IMR-90 (cell line): ENCODE measurements at regions not wholly inside any gene's neighbourhood (a gene's known extent, or its start where the extent isn't known, plus 50 kb on each side); places are given as distances from the start of the nearest gene placed in this dataset.

ENCODE experiments used
- ATAC-seq: fragments of 200-7000 bp; cut with Tn5 transposase; 2 replicates; pipeline ENCODE4 v1.9.1; 2020; ENCODE audit warnings: low read depth, mild to moderate bottlenecking, moderate library complexity
- BruUV-seq: library from RNA; stranded (reverse); fragments of 400-500 nt; replicated peaks from 2 replicates; lab custom pipeline; 2021; lab: Mats Ljungman, UMichigan
- CTCF ChIA-PET: fragments of 300-600 bp; formaldehyde crosslinking; extraction: SDS; loops from one replicate; lab custom pipeline; 2021; ENCODE audit warnings: antibody characterized with exemption; lab: Yijun Ruan, JAX
- POLR2A ChIA-PET: fragments of 300-600 bp; sonication (Branson Sonifier 250); formaldehyde crosslinking; loops from one replicate; lab custom pipeline; 2022; ENCODE audit warnings: antibody characterized with exemption; ENCODE audit not compliant: unreplicated experiment; lab: Charles Lee
- DNase-seq: peaks from one replicate; pipeline ENCODE4 v3.0.0; 2013
- H2AFZ ChIP-seq: replicated peaks from 2 replicates; pipeline ENCODE3; 2013; ENCODE audit warnings: low read length, mild to moderate bottlenecking; ENCODE audit not compliant: poor library complexity
- H2AK5ac ChIP-seq: 2 replicates; pipeline ENCODE4 v1.6.1; 2013; ENCODE audit warnings: low read depth, low read length, inconsistent platforms
- H2AK9ac ChIP-seq: replicated peaks from 2 replicates; pipeline ENCODE3; 2013; ENCODE audit warnings: mild to moderate bottlenecking, low read depth, low read length, moderate library complexity; ENCODE audit not compliant: poor library complexity
- H2BK120ac ChIP-seq: 2 replicates; pipeline ENCODE4 v1.6.1; 2013; ENCODE audit warnings: low read depth, low read length, inconsistent platforms
- H2BK15ac ChIP-seq: 3 replicates; pipeline ENCODE4 v1.6.1; 2013; ENCODE audit warnings: low read depth, low read length, inconsistent platforms
- H2BK20ac ChIP-seq: 2 replicates; pipeline ENCODE4 v1.6.1; 2013; ENCODE audit warnings: low read depth, mild to moderate bottlenecking, inconsistent platforms, low read length, moderate library complexity
- H2BK5ac ChIP-seq: 2 replicates; pipeline ENCODE4 v1.6.1; 2013; ENCODE audit warnings: mild to moderate bottlenecking, low read depth, low read length, inconsistent platforms; ENCODE audit not compliant: poor library complexity, severe bottlenecking
- H3K14ac ChIP-seq: replicated peaks from 2 replicates; pipeline ENCODE4 v1.6.1; 2013; ENCODE audit warnings: low read depth, low read length, inconsistent platforms
- H3K18ac ChIP-seq: 2 replicates; pipeline ENCODE4 v1.6.1; 2013; ENCODE audit warnings: low read depth, low read length, control low read depth
- H3K23ac ChIP-seq: 2 replicates; pipeline ENCODE4 v1.6.1; 2013; ENCODE audit warnings: low read depth, low read length, inconsistent platforms
- H3K27ac ChIP-seq: 2 replicates; pipeline ENCODE4 v1.5.1; 2013; ENCODE audit warnings: mild to moderate bottlenecking, control low read depth, low read length; ENCODE audit not compliant: insufficient read depth
- H3K27me3 ChIP-seq: 2 replicates; pipeline ENCODE4 v1.6.1; 2013; ENCODE audit warnings: low read length; ENCODE audit not compliant: control insufficient read depth, insufficient read depth
- H3K36me3 ChIP-seq: 2 replicates; pipeline ENCODE4 v1.6.1; 2013; ENCODE audit warnings: low read length, mixed read lengths; ENCODE audit not compliant: control insufficient read depth, insufficient read depth
- H3K4ac ChIP-seq: 2 replicates; pipeline ENCODE4 v1.6.1; 2013; ENCODE audit warnings: low read depth, low read length, inconsistent platforms
- H3K4me1 ChIP-seq: 2 replicates; pipeline ENCODE4 v1.6.1; 2013; ENCODE audit warnings: low read length, mixed read lengths; ENCODE audit not compliant: control insufficient read depth, insufficient read depth
- H3K4me2 ChIP-seq: 2 replicates; pipeline ENCODE4 v1.6.1; 2013; ENCODE audit warnings: low read depth, mild to moderate bottlenecking, control low read depth, low read length, moderate library complexity
- H3K4me3 ChIP-seq: 2 replicates; pipeline ENCODE4 v1.5.1; 2013; ENCODE audit warnings: low read depth, mild to moderate bottlenecking, control low read depth, low read length, moderate library complexity; ENCODE audit not compliant: insufficient read depth
- H3K56ac ChIP-seq: 2 replicates; pipeline ENCODE4 v1.6.1; 2013; ENCODE audit warnings: low read length, inconsistent platforms; ENCODE audit not compliant: insufficient read depth; ENCODE audit errors: extremely low read depth
- H3K79me1 ChIP-seq, 2 experiments: 2 replicates each; pipeline ENCODE4 v1.6.1; 2013; ENCODE audit warnings: low read length in 2 of 2, inconsistent platforms in 1 of 2, low read depth in 1 of 2
- H3K9ac ChIP-seq: 2 replicates; pipeline ENCODE4 v1.6.1; 2013; ENCODE audit warnings: low read depth, low read length, control low read depth
- H3K9me1 ChIP-seq: 2 replicates; pipeline ENCODE4 v1.6.1; 2013; ENCODE audit warnings: low read length, inconsistent platforms; ENCODE audit not compliant: insufficient read depth
- H3K9me3 ChIP-seq: 2 replicates; pipeline ENCODE4 v1.6.1; 2013; ENCODE audit warnings: low read length; ENCODE audit not compliant: control insufficient read depth, insufficient read depth
- H4K20me1 ChIP-seq: 2 replicates; pipeline ENCODE4 v1.6.1; 2013; ENCODE audit warnings: low read length, inconsistent platforms; ENCODE audit not compliant: insufficient read depth
- H4K5ac ChIP-seq: 2 replicates; pipeline ENCODE4 v1.6.1; 2013; ENCODE audit warnings: mild to moderate bottlenecking, low read depth, low read length, control low read depth
- H4K8ac ChIP-seq, 2 experiments: 2 replicates each; pipeline ENCODE4 v1.6.1; 2013; ENCODE audit warnings: low read depth in 2 of 2, low read length in 2 of 2, control low read depth in 1 of 2, inconsistent platforms in 1 of 2
- H4K91ac ChIP-seq: 2 replicates; pipeline ENCODE4 v1.6.1; 2013; ENCODE audit warnings: low read depth, low read length, inconsistent platforms; ENCODE audit not compliant: insufficient read depth
- BHLHE40 ChIP-seq: fragments of 150-350 bp; IDR thresholded peaks from 2 replicates; pipeline ENCODE4 v1.6.1; 2016; ENCODE audit warnings: mild to moderate bottlenecking, low read depth, low read length
- CEBPB ChIP-seq: IDR thresholded peaks from 2 replicates; pipeline ENCODE4 v1.6.1; 2012; ENCODE audit warnings: low read depth, low read length, improper control_type of control experiment
- RFX5 ChIP-seq: IDR thresholded peaks from 2 replicates; pipeline ENCODE4 v1.8.0; 2012; ENCODE audit warnings: low read depth, mild to moderate bottlenecking, low read length, moderate library complexity
- WGBS, 2 experiments: methylation state at CpG; one replicate each; pipeline versions ENCODE4 v1.1.5 to v1.1.7; 2013; ENCODE audit warnings: missing lambda C conversion rate in 2 of 2; ENCODE audit not compliant: insufficient read length in 1 of 2; ENCODE audit errors: extremely low coverage in 2 of 2; 5-methylcytosine and 5-hydroxymethylcytosine counted together
- dilution Hi-C: fragments of 300-500 bp; cut with HindIII; formaldehyde crosslinking; loops from one replicate; pipeline ENCODE4 v1.14.3; 2018; ENCODE audit warnings: low sequenced_read_pairs; ENCODE audit not compliant: unreplicated experiment
- in situ Hi-C: fragments of 300-500 bp; cut with MboI; formaldehyde crosslinking; loops from 3 replicates; pipeline ENCODE4 v1.14.3; 2019; ENCODE audit warnings: low sequenced_read_pairs, inconsistent platforms, mixed read lengths
- intact Hi-C: fragments of 100-400 bp; cut with micrococcal nuclease; formaldehyde crosslinking; loops from 2 replicates; pipeline ENCODE4 v1.10.0; 2022
- TF ChIP-seq, protein P1 (sequence below): conservative IDR thresholded peaks from 2 replicates; pipeline ENCODE4 v1.5.1; 2012; ENCODE audit warnings: mild to moderate bottlenecking, low read depth, low read length, improper control_type of control experiment
- TF ChIP-seq, protein P2 (sequence below): fragments of 150-350 bp; IDR thresholded peaks from 2 replicates; pipeline ENCODE4 v1.6.1; 2016; ENCODE audit warnings: low read depth, mild to moderate bottlenecking, low read length, moderate library complexity, borderline replicate concordance

- DNase-seq = peak; percentile 75
Observed at GRCh38 chr6:44016131-44016870, 111.0 kb downstream of the MRPL14 start.

More at GRCh38 chr6:44016131-44016870, 111.0 kb downstream of the MRPL14 start:
- WGBS, 2 experiments = no CpG with 5 or more reads among the region's 5 CpGs
- Histone ChIP-seq H3K4ac (peak overlapping the region; percentile 60; the same call in 1 of the 2 replicates), H2AK9ac (no peak overlapping the region), H3K27me3 (no peaks in the 10 kb centered on the region), H3K56ac (no peak overlapping the region), H3K27ac (peak overlapping the region; percentile 57), H3K79me1 (no peaks in the 10 kb centered on the region), H2BK15ac (0 out of 3 replicates have a peak overlapping the region, but pooled peaks have one; percentile 18), H3K9me3 (peaks cover 14% of the 10 kb centered on the region), H2BK120ac (peak overlapping the region; percentile 55; the same call in 1 of the 2 replicates), H3K18ac (peak overlapping the region; percentile 95; the same call in 1 of the 2 replicates), H3K14ac (0 out of 2 replicates have a peak overlapping the region, but pooled peaks have one; percentile 58), H2BK20ac (peak overlapping the region; percentile 72; the same call in 1 of the 2 replicates), H4K8ac (peak overlapping the region; percentile 4 to 23; a peak in 2 of 4 replicates), H4K91ac (peak overlapping the region; percentile 41; the same call in 1 of the 2 replicates), H4K20me1 (no peaks in the 10 kb centered on the region), H3K4me3 (no peak overlapping the region), H3K23ac (no peak overlapping the region), H3K36me3 (no peaks in the 10 kb centered on the region), H2BK5ac (peak overlapping the region; percentile 1), H3K9ac (no peak overlapping the region), H2AK5ac (peak overlapping the region; percentile 84; the same call in 1 of the 2 replicates), H2AFZ (no peak overlapping the region), H3K4me1 (peaks cover 15% of the 10 kb centered on the region), H3K4me2 (no peak overlapping the region), H3K9me1 (peaks cover 6% of the 10 kb centered on the region), H4K5ac (peak overlapping the region; percentile 86)
- peak; percentile 40; the same call in 1 of the 2 replicates for ATAC-seq
- TF ChIP-seq, protein P1, sequence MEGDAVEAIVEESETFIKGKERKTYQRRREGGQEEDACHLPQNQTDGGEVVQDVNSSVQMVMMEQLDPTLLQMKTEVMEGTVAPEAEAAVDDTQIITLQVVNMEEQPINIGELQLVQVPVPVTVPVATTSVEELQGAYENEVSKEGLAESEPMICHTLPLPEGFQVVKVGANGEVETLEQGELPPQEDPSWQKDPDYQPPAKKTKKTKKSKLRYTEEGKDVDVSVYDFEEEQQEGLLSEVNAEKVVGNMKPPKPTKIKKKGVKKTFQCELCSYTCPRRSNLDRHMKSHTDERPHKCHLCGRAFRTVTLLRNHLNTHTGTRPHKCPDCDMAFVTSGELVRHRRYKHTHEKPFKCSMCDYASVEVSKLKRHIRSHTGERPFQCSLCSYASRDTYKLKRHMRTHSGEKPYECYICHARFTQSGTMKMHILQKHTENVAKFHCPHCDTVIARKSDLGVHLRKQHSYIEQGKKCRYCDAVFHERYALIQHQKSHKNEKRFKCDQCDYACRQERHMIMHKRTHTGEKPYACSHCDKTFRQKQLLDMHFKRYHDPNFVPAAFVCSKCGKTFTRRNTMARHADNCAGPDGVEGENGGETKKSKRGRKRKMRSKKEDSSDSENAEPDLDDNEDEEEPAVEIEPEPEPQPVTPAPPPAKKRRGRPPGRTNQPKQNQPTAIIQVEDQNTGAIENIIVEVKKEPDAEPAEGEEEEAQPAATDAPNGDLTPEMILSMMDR = no peak
- TF ChIP-seq BHLHE40 (no peak), CEBPB (peak; percentile 83), RFX5 (no peak)
- TF ChIP-seq, protein P2, sequence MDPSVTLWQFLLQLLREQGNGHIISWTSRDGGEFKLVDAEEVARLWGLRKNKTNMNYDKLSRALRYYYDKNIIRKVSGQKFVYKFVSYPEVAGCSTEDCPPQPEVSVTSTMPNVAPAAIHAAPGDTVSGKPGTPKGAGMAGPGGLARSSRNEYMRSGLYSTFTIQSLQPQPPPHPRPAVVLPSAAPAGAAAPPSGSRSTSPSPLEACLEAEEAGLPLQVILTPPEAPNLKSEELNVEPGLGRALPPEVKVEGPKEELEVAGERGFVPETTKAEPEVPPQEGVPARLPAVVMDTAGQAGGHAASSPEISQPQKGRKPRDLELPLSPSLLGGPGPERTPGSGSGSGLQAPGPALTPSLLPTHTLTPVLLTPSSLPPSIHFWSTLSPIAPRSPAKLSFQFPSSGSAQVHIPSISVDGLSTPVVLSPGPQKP = no peak
- CTCF ChIA-PET = no interaction called here
- in situ Hi-C loops (no loop called here), dilution Hi-C loops (no loop called here), intact Hi-C loops (no loop called here)
- POLR2A ChIA-PET = interaction anchor here (0.6 kb wide), 1 partner anchor 1666 kb away, joined by 10 read pairs; no protein-coding TSS in a partner anchor
- BruUV-seq = no TSS peak
